ENCODE measurements at regions not wholly inside any gene's neighbourhood (a gene's known extent, or its start where the extent isn't known, plus 50 kb on each side); places are given as distances from the start of the nearest gene placed in this dataset.

DNA sequence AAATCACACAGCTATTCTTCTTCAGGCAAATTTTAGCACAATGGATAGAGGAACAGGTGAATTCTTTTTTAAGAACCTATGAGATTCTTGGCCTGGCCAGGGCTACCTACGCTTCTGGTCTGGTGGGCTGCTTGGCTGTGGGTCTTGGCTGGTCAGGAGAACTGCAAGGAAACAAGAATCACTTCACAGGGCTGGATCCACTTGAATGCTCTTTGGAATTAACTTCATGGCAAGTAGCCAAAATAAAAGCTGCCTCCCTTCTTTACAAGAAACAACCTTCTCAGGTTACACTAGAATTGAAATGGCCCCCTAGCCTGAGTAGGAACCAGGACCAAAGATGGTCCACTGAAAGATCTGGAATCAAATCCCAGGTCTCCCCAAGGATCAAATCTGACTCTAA is 519.1 kb downstream of the IQCM start:
- TF ChIP-seq POLR2A (IDR thresholded peaks at IDR 0.05) (no peak), EP300 (IDR thresholded peaks at IDR 0.05) (no peak)
- TF ChIP-seq, protein P1, sequence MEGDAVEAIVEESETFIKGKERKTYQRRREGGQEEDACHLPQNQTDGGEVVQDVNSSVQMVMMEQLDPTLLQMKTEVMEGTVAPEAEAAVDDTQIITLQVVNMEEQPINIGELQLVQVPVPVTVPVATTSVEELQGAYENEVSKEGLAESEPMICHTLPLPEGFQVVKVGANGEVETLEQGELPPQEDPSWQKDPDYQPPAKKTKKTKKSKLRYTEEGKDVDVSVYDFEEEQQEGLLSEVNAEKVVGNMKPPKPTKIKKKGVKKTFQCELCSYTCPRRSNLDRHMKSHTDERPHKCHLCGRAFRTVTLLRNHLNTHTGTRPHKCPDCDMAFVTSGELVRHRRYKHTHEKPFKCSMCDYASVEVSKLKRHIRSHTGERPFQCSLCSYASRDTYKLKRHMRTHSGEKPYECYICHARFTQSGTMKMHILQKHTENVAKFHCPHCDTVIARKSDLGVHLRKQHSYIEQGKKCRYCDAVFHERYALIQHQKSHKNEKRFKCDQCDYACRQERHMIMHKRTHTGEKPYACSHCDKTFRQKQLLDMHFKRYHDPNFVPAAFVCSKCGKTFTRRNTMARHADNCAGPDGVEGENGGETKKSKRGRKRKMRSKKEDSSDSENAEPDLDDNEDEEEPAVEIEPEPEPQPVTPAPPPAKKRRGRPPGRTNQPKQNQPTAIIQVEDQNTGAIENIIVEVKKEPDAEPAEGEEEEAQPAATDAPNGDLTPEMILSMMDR (IDR thresholded peaks at IDR 0.05): no peak
